GM18507 (cell line): ENCODE measurements at regions not wholly inside any gene's neighbourhood (a gene's known extent, or its start where the extent isn't known, plus 50 kb on each side); places are given as distances from the start of the nearest gene placed in this dataset.
"Not testable (repeated sequence)": the region's sequence is repeated elsewhere in the genome, so short reads cannot be mapped to it uniquely, and the experiment has no call there.

Source experiments
- DNase-seq: peaks from one replicate; pipeline ENCODE4 v3.0.0; 2011; ENCODE audit warnings: low read depth; ENCODE audit not compliant: insufficient read length; ENCODE audit errors: extremely low spot score
- FAIRE-seq: peaks from 2 replicates; lab custom pipeline; 2011; peaks lifted over from hg19 to GRCh38; lab: Jason Lieb, UNC

DNA sequence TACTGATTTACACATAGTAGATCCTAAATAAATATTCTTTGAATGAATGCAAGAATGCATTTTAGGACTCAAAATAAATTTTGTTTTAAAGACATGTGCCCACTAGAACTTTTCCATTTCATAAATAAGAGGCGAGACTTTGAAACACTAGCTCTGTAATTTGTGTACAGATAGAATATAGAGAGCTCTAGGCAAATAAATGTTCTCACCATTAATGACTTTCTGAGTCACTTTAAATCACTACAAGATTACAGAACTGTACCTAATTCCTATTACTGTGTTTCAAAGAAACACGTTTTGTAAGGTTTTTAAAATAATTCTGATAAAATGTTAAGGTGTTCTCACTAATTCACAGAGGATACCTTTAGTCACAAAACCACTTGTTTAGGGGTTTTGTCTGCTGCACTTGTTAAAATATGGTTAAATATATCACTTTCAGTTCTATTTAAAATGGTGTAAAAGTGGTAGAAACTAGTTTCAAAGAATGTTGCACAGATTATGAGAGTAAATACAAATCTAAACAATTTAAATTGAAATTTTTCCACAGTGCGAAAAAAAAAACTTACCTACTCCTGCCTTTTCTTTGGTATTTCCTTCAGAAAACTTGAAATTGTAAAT lies 158.7 kb upstream of the ZC3H15 start:
- DNase-seq (no peak), FAIRE-seq (peak; percentile 52)

DNA sequence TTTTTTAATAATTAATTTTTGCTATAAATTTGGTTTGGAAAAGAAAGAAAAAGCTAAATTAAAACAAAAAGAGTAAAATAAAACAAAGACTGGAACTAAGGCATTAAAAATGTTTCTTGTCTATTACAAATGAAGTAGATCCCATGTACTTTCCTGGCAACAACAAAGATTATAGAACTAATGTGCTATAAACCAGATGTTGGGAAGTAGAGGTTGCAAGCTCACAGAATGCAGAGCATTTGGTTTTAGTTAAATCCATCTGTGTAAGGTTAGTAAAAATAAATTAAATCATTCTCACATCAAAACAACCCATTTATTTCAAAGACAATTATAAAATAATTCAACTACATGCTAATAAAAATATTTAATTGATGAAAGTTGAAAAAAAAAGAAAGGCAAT lies 157.2 kb upstream of the ZC3H15 start:
- DNase-seq (no peak), FAIRE-seq (no peak)

DNA sequence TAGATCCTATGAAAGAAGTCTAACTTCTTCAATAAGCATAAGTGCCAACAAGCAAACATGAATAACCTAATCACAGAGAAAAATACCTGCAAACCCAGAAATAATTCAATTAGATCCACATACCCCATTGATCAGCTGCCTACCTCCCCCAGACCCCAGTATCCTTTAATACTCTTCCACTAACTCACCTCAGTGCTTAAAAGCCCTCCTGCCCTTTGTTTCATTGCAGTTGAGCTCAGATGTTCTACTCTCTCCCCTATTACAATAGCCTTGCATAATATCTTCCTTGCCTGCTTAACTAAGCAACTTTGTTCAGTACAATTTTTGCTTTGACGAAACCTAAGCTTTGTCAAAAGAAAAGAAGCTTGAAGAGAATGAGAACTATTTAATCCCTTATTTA lies 156.0 kb upstream of the ZC3H15 start:
- FAIRE-seq (no peak), DNase-seq (no peak)

DNA sequence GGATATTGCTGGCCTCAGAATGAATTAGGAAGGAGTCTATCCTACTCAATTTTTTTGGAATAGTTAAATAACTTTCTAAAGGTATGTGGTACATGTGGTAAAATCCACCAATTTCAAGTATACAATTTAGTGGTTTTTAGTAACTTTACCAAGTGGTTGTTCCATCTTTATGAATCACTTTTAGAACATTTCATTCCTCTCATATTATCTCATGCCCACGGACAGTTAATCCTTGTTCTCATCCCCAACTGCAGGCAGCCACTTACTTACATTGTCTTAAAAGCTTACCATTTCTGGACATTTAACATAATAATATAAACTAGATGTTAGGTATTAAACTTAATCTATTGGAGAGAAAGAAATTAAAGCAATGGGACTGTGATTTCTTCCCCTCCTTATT lies 146.3 kb upstream of the ZC3H15 start:
- FAIRE-seq, result no peak
- DNase-seq, result no peak

DNA sequence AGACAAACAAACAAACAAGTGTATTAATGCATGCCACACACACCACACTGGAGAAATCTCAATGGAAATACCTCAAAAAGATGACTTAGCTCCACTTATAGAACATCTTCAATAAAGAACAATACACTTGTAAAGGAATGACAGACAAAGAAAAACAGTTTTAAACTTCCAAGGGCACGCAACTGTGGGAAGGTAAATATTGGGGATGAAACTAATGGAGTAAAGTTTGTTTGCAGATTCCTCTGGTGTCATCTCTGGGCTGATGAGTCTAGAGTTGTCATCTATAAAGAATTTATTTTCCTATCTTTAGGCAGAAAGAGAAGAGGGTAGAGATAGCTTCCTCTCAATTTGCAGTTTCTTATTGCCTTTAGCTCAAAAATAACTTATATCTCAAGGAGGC lies 144.0 kb upstream of the ZC3H15 start:
- FAIRE-seq (no peak), DNase-seq (no peak)

DNA sequence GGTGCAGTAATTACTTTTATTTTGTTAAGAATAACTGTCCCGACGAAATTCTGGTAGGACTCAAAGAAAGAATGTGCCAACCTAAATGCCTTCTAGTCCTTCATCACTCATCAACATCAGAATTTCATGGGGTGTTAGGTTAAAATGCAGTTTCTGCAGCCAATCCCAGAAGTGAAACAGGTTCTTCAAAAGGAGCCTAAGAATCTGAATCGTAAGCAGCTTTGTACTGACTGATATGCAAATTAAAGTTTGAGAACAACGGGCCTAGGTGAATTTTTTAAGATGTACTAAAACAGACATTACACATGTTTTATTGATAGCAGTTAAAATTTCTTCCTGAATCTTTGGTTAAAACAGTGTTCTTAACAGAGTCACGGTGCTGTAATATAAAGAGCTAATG lies 140.3 kb upstream of the ZC3H15 start:
- DNase-seq (no peak), FAIRE-seq (no peak)

DNA sequence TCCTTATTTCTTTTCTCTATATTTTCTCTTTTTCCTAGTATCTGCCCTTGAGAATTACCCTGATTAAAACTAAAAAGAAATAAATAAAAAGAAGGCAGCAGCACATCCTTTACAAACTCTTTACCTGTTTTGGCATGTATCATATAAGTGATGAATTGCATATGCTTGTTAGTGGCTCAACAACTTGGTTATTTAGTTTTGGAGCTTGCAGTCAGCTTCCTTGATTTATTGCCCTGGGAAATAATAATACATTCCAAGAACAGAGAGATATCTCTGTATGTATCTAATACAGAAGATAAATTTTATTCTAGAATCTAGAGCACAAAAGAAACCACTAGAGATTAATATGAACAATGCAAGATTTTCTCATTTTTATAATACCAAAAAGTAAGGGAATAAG lies 139.8 kb upstream of the ZC3H15 start:
- FAIRE-seq, result no peak

DNA sequence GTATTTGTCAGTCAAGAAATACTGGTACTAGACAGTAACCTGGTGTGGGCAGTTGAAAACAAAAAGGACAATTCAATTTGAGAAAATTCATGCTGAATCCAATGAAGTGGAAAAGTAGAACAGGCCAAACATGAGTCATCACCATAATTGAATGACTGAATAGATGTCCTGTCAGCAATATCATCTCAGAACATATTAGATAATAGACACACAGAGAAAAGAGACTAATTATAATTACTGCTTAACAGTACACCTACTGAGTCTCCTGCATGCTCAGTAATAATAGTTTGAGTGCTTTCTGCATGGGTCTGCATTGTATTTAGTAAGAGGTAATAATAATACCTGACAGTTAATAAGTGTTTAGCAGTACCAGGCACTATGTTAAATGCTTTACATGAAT lies 138.6 kb upstream of the ZC3H15 start:
- FAIRE-seq (no peak), DNase-seq (no peak)

More for the DNA sequence above, 139.8 kb upstream of the ZC3H15 start:
- DNase-seq, result no peak

DNA sequence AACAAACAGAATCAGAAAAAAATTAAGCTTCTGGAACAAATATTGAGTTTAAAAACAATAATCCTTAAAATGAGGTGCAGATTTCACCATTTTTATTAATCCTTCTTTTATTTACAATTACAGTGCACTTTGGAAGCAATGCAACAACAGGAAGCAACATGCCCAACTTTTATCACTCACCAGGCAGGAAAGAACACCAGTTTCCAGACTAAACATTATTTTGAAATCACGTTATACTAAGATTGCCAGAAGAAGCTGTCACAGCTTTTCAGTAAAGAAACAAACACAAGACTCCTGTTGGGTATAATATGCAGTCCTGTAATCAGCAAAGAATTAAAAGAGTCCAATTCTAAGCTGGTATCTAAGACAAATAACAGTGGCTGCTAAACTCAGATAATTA lies 137.9 kb upstream of the ZC3H15 start:
- no peak for DNase-seq
- FAIRE-seq, result no peak

DNA sequence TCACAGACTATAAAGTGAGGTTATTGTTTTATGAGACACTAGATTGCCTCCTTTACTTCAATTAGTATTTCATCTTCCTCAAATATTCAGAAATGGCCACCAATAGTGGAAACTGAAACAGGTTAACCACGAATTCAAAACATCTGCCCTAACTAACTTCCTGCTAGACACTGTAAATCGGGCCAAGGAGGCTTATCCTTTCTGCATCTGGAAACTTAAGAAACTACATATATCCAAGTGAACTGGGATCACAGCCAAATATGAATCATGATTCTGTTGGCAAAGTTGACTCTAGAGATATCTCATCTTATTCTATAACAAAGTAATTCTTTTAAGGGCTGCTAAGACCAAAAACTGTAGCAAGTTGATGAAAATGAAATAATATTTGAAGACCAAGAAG lies 136.6 kb upstream of the ZC3H15 start:
- FAIRE-seq (peak; percentile 81), DNase-seq (no peak)

DNA sequence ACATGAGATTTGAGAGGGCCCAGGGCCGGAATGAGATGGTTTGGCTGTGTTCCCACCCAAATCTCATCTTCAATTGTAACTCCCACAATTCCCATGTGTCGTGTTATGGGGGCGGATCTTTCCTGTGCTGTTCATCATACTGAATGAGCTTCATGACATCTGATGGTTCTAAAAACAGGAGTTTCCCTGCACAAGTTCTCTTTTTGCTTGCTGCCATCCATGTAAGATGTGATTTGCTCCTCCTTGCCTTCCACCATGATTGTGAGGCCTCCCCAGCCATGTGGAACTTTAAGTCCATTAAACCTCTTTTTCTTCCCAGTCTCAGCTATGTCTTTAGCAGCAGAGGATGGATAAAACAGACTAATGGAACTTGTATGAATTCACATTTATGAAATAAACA lies 131.9 kb upstream of the ZC3H15 start:
- FAIRE-seq, result not testable (repeated sequence)

DNA sequence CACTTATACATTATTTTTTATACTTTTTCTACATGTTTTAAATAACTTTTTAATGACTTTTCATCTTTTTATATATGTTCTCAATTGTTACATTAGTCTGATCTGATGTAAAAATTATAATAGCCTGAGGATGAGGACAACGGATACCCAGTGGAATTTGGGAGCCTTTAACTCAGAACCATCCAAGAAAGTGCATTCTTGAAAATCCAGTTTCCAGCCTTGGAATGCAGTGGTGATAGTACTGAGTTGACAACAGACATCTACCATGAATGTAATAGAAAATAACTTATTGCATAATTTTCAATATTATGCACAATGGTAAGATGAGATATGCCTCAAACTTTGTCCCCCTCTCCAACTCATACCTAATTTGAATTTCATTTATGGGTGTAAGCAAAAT lies 120.7 kb upstream of the ZC3H15 start:
- DNase-seq (no peak), FAIRE-seq (no peak)

More for the DNA sequence above, 131.9 kb upstream of the ZC3H15 start:
- not testable (repeated sequence) for DNase-seq

DNA sequence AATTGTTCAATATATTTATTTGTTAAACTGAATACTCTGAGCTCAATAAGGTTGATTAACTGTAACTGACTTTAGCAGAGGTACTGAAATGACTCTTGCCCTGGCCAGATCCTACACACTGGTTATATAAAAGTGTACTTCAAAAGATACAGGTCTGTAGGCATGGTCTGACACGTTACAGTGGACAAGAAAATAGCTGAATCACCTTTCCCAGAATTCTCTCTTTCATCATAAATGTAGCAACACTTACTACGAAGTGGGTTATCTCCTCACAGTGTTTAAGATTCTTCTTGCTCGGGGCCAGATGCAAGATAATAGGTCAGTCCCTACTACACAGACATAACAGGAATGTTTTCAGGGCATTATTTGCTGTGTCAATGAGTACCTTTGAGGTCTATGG lies 107.0 kb upstream of the ZC3H15 start:
- DNase-seq (no peak), FAIRE-seq (no peak)

DNA sequence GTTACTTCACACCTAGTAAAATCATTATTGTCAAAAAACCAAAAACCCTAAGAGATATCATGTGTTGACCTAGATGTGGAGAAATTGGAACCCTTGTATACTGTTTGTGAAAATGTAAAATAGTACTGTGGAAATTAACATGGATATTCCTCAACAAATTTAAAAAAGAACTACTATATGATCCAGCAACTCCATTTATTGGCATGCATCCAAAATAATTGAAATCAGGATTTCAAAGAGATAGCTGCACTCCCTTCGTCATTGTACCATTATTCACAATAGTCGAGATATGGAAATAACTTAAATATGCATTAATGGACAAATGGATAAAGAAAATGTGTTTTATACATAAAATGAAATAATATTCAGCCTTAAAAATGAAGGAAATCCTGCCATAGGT lies 105.3 kb upstream of the ZC3H15 start:
- DNase-seq (no peak), FAIRE-seq (no peak)

DNA sequence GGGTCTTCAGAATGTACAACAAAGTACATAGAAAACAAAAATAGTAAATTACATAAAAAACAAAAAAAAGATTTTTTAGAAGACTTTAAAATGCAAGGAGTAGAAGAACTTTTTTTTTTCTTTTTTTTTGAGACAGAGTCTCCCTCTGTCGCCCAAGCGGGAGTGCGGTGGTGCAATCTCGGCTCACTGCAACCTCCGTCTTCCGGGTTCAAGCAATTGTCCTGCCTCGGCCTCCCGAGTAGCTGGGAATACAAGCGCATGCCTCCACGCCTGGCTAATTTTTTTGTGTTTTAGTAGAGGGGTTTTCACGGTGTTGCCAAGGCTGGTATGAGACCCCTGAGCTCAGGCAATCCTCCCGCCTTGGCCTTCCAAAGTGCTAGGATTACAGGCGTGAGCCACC lies 104.5 kb upstream of the ZC3H15 start:
- DNase-seq, result no peak
- no peak for FAIRE-seq

DNA sequence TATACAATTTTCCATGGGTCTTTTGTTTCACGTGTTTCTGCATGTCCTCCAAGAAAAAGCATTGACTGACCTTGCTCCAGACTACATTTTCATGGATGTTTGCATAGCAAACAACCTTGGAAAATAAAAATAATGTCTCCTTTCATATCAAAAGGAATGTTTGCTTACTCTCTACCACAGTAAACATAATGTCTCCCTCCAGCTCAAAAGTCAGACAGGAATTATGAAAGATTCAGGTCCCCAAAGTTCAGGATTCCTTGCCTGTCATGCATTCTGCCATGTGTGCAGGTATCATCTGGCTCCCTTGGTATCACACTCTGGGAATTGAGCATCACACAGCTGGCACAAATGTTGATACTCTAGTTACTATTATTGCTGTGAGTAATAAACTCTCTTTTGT lies 103.1 kb upstream of the ZC3H15 start:
- DNase-seq, result no peak
- no peak for FAIRE-seq

DNA sequence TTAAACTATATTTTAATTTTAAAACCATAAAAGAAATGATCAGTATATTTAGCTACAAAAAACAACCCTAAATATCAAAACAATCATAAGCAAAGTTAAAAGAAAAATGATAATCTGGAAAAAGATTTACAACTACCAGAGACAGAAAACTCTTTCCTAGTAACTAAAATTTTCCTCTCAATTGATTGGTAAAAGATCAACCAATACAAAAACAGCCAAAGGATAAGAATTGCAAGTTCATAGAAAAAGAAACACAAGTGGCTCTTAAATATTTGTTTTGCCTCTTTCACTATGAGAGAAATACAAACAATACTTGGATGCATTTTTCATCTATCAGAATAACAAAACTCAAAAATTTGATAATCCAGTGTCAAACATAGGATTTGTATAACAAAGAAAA lies 101.8 kb upstream of the ZC3H15 start:
- FAIRE-seq, result no peak
- DNase-seq, result no peak

DNA sequence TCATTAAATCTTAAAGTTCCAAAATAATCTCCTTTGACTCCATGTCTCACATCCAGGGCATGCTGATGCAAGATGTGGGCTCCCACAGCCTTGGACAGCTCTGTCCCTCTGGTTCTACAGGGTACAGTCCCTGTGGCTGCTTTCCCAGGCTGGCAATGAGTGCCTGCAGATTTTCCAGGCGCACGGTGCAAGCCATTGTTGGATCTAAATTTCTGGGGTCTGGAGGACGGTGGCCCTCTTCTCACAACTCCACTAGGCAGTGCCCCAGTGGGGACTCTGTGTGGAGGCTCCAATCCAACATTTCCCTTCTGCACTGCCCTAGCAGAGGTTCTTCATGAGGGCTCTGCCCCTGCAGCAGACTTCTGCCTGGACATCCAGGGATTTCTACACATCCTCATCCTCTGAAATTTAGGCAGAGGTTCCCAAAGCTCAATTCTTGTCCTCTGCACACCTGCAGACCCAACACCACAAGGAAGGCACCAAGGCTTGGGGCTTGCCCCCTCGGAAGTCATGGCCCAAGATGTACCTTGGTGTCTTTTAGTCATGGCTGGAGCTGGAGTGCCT lies 100.3 kb upstream of the ZC3H15 start:
- not testable (repeated sequence) for FAIRE-seq, DNase-seq

DNA sequence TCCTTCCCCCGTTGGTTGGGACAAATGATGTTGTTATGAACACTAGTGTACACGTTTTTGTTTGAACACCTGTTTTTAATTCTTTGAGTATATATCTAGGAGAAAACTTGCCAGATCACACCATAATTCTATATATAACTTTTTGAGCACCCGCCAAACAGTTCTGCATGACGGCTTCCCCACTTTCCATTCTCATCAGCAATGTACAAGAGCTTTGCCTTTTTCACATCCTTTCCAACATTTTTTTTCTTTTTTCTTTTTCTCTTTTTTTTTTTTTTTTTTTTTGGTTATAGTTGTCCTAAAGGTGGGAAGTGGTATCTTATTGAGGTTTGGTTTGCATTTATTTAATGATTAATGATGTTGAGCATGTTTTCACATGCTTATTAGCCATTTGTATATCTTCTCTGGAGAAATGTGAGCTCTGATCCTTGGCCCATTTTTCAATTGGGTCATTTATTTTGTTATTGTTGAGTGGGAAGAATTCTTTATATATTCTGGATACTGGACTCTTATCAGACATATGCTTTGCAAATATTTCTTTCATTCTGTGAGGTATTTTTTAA lies 86.9 kb upstream of the ZC3H15 start:
- no peak for FAIRE-seq
- no peak for DNase-seq

DNA sequence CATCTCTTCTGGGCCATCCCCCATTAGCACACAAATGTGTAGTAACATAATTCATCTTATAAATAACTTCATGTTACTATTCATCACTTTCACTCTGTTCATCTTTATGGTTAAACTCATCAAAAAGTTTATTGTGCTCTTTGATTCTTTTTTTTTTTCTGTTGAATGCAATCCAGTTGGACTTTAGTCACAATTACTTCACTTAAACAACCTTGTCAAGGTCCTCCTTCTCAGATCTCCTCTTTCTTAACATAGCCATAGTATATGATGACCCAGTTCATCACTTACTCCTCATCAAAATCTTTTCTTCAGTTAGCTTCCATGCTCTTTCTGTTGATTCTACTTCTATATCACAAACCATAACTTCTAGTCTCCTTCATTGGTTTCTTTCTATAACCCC lies 80.2 kb upstream of the ZC3H15 start:
- no peak for DNase-seq
- no peak for FAIRE-seq

DNA sequence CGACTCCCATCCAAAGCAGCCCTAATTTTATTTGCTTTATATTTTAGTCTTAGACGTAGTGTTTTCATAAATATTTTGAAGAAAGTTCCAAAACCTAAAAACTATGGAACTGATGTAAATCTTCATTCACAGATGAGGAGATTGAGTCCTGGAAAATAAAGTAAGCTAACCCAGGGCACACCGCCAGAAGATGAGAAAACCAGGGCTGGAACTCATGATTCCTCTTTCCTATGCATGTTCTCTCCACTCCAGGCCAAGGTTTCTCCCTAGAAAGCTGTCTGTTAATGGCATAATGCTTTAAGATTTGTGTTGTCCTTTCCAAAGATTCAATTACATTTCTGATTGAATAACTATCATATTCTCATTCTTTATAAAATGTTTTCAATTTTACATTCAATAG lies 78.4 kb upstream of the ZC3H15 start:
- FAIRE-seq, result no peak
- DNase-seq, result no peak

DNA sequence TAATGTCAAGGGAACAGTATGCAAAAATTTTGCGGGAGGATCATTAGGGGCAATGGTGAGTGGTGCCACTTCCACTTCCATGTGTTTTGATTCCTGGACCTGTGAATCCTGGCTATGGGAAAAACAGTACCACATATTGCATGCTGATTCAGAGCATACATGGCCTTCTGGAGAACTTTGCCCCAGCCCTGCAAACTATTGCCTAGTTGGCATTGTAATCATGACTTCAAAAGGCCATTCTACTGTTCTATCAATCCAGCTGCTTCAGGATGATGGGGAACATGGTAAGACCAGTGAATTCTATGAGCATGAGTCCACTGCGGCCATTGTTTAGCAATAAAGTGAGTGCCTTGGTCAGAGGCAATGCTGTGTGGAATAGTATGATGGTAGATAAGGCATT lies 75.3 kb upstream of the ZC3H15 start:
- FAIRE-seq, result no peak
- DNase-seq, result no peak
